ENCODE measurements at regions not wholly inside any gene's neighbourhood (a gene's known extent, or its start where the extent isn't known, plus 50 kb on each side); places are given as distances from the start of the nearest gene placed in this dataset.

- no peak overlapping the region for H3K4me3 ChIP-seq (replicated peaks in 1 of 3; ENCODE audit: insufficient read depth in 1 of 3, low read depth in 2 of 3, low read length in 3 of 3)
- H3K9ac ChIP-seq (ENCODE audit: insufficient read depth, low read depth, low read length) = no peak overlapping the region
- no peaks in the 10 kb centered on the region for H3K27me3 ChIP-seq (ENCODE audit: control insufficient read depth in 1 of 2, insufficient read depth in 2 of 2, low read length in 2 of 2)
- no peak for FAIRE-seq
- H3K27ac ChIP-seq (ENCODE audit: extremely low read length, insufficient read depth, low read length) = no peak overlapping the region
- no peak for DNase-seq (ENCODE audit: low spot score)
- no peak overlapping the region for H2AFZ ChIP-seq (ENCODE audit: low read length)
- no TSS peak for BruUV-seq (replicated peaks)
- no peak overlapping the region for H3K4me2 ChIP-seq (ENCODE audit: low read depth, low read length)
- no peak for ATAC-seq
- in situ Hi-C loops (cut with HindIII; ENCODE audit: extremely low pct_ligation_motif_present, low pct_unique_long_range_greater_than_20kb) = no loop called here
- no peaks in the 10 kb centered on the region for H3K4me1 ChIP-seq (ENCODE audit: insufficient read depth, low read length)
- H3K9me3 ChIP-seq (ENCODE audit: low read length) = peaks cover 52% of the 10 kb centered on the region
- H4K20me1 ChIP-seq (ENCODE audit: insufficient read depth, low read length) = no peaks in the 10 kb centered on the region
- no peaks in the 10 kb centered on the region for H3K79me2 ChIP-seq (ENCODE audit: insufficient read depth, low read length)
- CTCF ChIA-PET (ENCODE audit: low intra/inter-chr PET ratio, low total read pairs) = no interaction called here
- POLR2A ChIA-PET = no interaction called here
- intact Hi-C loops (cut with micrococcal nuclease; ENCODE audit: unreplicated experiment) = no loop called here
- no peaks in the 10 kb centered on the region for H3K36me3 ChIP-seq (replicated peaks in 1 of 2; ENCODE audit: control insufficient read depth in 1 of 2, insufficient read depth in 2 of 2, low read length in 2 of 2)
- TF ChIP-seq ZFP91 (CRISPR knock-in tag; IDR thresholded peaks at IDR 0.05; ENCODE audit: borderline replicate concordance) = no peak
- TF ChIP-seq THAP7 (CRISPR knock-in tag; IDR thresholded peaks at IDR 0.05) = no peak
- no peak for TF ChIP-seq RAD21 (CRISPR knock-in tag; IDR thresholded peaks at IDR 0.05)
- TF ChIP-seq ZNF230 (CRISPR knock-in tag; IDR thresholded peaks at IDR 0.05) = no peak
- TF ChIP-seq STAT5B (CRISPR knock-in tag; IDR thresholded peaks at IDR 0.05) = no peak
- TF ChIP-seq ZSCAN31 (CRISPR knock-in tag; IDR thresholded peaks at IDR 0.05; ENCODE audit: low read depth) = no peak
- no peak for TF ChIP-seq YEATS4 (CRISPR knock-in tag; IDR thresholded peaks at IDR 0.05; ENCODE audit: borderline replicate concordance)
- no peak for TF ChIP-seq DMTF1 (CRISPR knock-in tag; IDR thresholded peaks at IDR 0.05)
- TF ChIP-seq HNF1A (IDR thresholded peaks at IDR 0.05; ENCODE audit: low read depth) = no peak
- TF ChIP-seq HNF1A (CRISPR knock-in tag; IDR thresholded peaks at IDR 0.05; ENCODE audit: borderline replicate concordance) = no peak
- no peak for TF ChIP-seq ZNF34 (CRISPR knock-in tag; IDR thresholded peaks at IDR 0.05; ENCODE audit: borderline replicate concordance)
- TF ChIP-seq ZNF547 (CRISPR knock-in tag; IDR thresholded peaks at IDR 0.05) = no peak
- no peak for TF ChIP-seq ZNF501 (CRISPR knock-in tag; IDR thresholded peaks at IDR 0.05)
- no peak for TF ChIP-seq ZNF33A (CRISPR knock-in tag; IDR thresholded peaks at IDR 0.05; ENCODE audit: borderline replicate concordance)
- no peak for TF ChIP-seq RBM39 (IDR thresholded peaks at IDR 0.05; ENCODE audit: low read depth, low read length, poor library complexity, severe bottlenecking)
- TF ChIP-seq ZFYVE20 (CRISPR knock-in tag; IDR thresholded peaks at IDR 0.05; ENCODE audit: borderline replicate concordance, low read depth) = no peak
- TF ChIP-seq ZNF569 (CRISPR knock-in tag; IDR thresholded peaks at IDR 0.05; ENCODE audit: borderline replicate concordance) = no peak
These were observed 1160.9 kb upstream of the PCDH7 start for GRCh38 chr4:29559286-29559685.
